IPS DF 6.9 (cell line): ENCODE measurements at regions not wholly inside any gene's neighbourhood (a gene's known extent, or its start where the extent isn't known, plus 50 kb on each side); places are given as distances from the start of the nearest gene placed in this dataset.

ENCODE experiments used
- DNase-seq: peaks from one replicate; pipeline ENCODE4 v3.0.0-alpha.2; 2013; ENCODE audit warnings: low read depth, low spot score
- H3K27ac ChIP-seq: one replicate; pipeline ENCODE4 v1.5.1; 2013; ENCODE audit warnings: low read length, control low read depth
- H3K27me3 ChIP-seq: 2 replicates; pipeline ENCODE4 v1.6.1; 2013; ENCODE audit warnings: mild to moderate bottlenecking, low read length; ENCODE audit not compliant: control insufficient read depth, insufficient read depth
- H3K36me3 ChIP-seq: 2 replicates; pipeline ENCODE4 v1.6.1; 2013; ENCODE audit warnings: low read length; ENCODE audit not compliant: control insufficient read depth, insufficient read depth
- H3K4me1 ChIP-seq: 2 replicates; pipeline ENCODE4 v1.6.1; 2013; ENCODE audit warnings: low read length; ENCODE audit not compliant: control insufficient read depth, insufficient read depth
- H3K4me3 ChIP-seq: 2 replicates; pipeline ENCODE4 v1.5.1; 2013; ENCODE audit warnings: mild to moderate bottlenecking, low read length
- H3K9me3 ChIP-seq: 2 replicates; pipeline ENCODE4 v1.6.1; 2013; ENCODE audit warnings: low read length, inconsistent platforms; ENCODE audit not compliant: control insufficient read depth, insufficient read depth
- WGBS: extraction: QIAGEN DNeasy Blood & Tissue Kit; methylation state at CpG from one replicate; pipeline ENCODE4 v1.1.7; 2013; ENCODE audit warnings: mixed read lengths, missing lambda C conversion rate; ENCODE audit not compliant: insufficient read length, insufficient coverage; 5-methylcytosine and 5-hydroxymethylcytosine counted together

- no peak overlapping the region for H3K4me3 ChIP-seq
- DNase-seq, result no peak
- WGBS, result no CpG with 5 or more reads among the region's 6 CpGs
- peaks cover 1% of the 10 kb centered on the region; the same call in 1 of the 2 replicates for H3K9me3 ChIP-seq
- H3K27me3 ChIP-seq, result no peaks in the 10 kb centered on the region
- H3K36me3 ChIP-seq, result no peaks in the 10 kb centered on the region
- H3K27ac ChIP-seq, result no peak overlapping the region
- H3K4me1 ChIP-seq, result 0 out of 2 replicates have a peak, but pooled peaks cover 1% of the 10 kb centered on the region
These were observed 89.9 kb downstream of the TSEN15 start for GRCh38 chr1:184141361-184141880.

GRCh38 chr1:184143449-184143848 lies 91.9 kb downstream of the TSEN15 start:
- H3K27me3 ChIP-seq, result no peaks in the 10 kb centered on the region
- H3K4me3 ChIP-seq, result no peak overlapping the region
- no CpG with 5 or more reads among the region's 5 CpGs for WGBS
- no peaks in the 10 kb centered on the region for H3K9me3 ChIP-seq
- H3K4me1 ChIP-seq, result 0 out of 2 replicates have a peak, but pooled peaks cover 1% of the 10 kb centered on the region
- no peak overlapping the region for H3K27ac ChIP-seq
- H3K36me3 ChIP-seq, result no peaks in the 10 kb centered on the region
- no peak for DNase-seq

GRCh38 chr1:184145083-184145482 lies 93.6 kb downstream of the TSEN15 start:
- Histone ChIP-seq H3K36me3 (no peaks in the 10 kb centered on the region), H3K9me3 (no peaks in the 10 kb centered on the region), H3K4me3 (no peak overlapping the region), H3K27me3 (no peaks in the 10 kb centered on the region), H3K27ac (no peak overlapping the region), H3K4me1 (0 out of 2 replicates have a peak, but pooled peaks cover 1% of the 10 kb centered on the region)
- WGBS, result no CpG with 5 or more reads among the region's 5 CpGs
- DNase-seq, result no peak

GRCh38 chr1:184146202-184146601 lies 94.7 kb downstream of the TSEN15 start:
- H3K36me3 ChIP-seq, result no peaks in the 10 kb centered on the region
- H3K4me3 ChIP-seq, result no peak overlapping the region
- no peaks in the 10 kb centered on the region for H3K9me3 ChIP-seq
- H3K27ac ChIP-seq, result no peak overlapping the region
- H3K4me1 ChIP-seq, result 0 out of 2 replicates have a peak, but pooled peaks cover 1% of the 10 kb centered on the region
- H3K27me3 ChIP-seq, result no peaks in the 10 kb centered on the region
- DNase-seq, result no peak
- no CpG with 5 or more reads among the region's 4 CpGs for WGBS

- DNase-seq, result no peak
- Histone ChIP-seq H3K9me3 (no peaks in the 10 kb centered on the region), H3K27ac (no peak overlapping the region), H3K4me1 (0 out of 2 replicates have a peak, but pooled peaks cover 1% of the 10 kb centered on the region), H3K36me3 (no peaks in the 10 kb centered on the region), H3K27me3 (no peaks in the 10 kb centered on the region), H3K4me3 (no peak overlapping the region)
- WGBS, result no CpG with 5 or more reads among the region's 9 CpGs
These were observed 99.4 kb downstream of the TSEN15 start for GRCh38 chr1:184150776-184151531.

GRCh38 chr1:184152434-184152898 lies 100.9 kb downstream of the TSEN15 start:
- H3K36me3 ChIP-seq, result no peaks in the 10 kb centered on the region
- no peak for DNase-seq
- no CpG with 5 or more reads among the region's 10 CpGs for WGBS
- no peaks in the 10 kb centered on the region for H3K4me1 ChIP-seq
- H3K9me3 ChIP-seq, result no peaks in the 10 kb centered on the region
- no peaks in the 10 kb centered on the region for H3K27me3 ChIP-seq
- no peak overlapping the region for H3K27ac ChIP-seq
- no peak overlapping the region for H3K4me3 ChIP-seq

GRCh38 chr1:184152974-184153373 lies 101.4 kb downstream of the TSEN15 start:
- WGBS, result no CpG with 5 or more reads among the region's 11 CpGs
- Histone ChIP-seq H3K4me3 (no peak overlapping the region), H3K27me3 (no peaks in the 10 kb centered on the region), H3K4me1 (no peaks in the 10 kb centered on the region), H3K36me3 (no peaks in the 10 kb centered on the region), H3K27ac (no peak overlapping the region), H3K9me3 (no peaks in the 10 kb centered on the region)
- no peak for DNase-seq

- WGBS, result no CpG with 5 or more reads among the region's 4 CpGs
- Histone ChIP-seq H3K27ac (no peak overlapping the region), H3K4me1 (no peaks in the 10 kb centered on the region), H3K27me3 (no peaks in the 10 kb centered on the region), H3K4me3 (no peak overlapping the region), H3K9me3 (no peaks in the 10 kb centered on the region), H3K36me3 (no peaks in the 10 kb centered on the region)
- no peak for DNase-seq
These were observed 102.2 kb downstream of the TSEN15 start for GRCh38 chr1:184153731-184154130.

- DNase-seq, result no peak
- no peaks in the 10 kb centered on the region for H3K9me3 ChIP-seq
- no peaks in the 10 kb centered on the region for H3K36me3 ChIP-seq
- WGBS, result no CpG with 5 or more reads among the region's 5 CpGs
- H3K4me3 ChIP-seq, result no peak overlapping the region
- H3K4me1 ChIP-seq, result no peaks in the 10 kb centered on the region
- no peak overlapping the region for H3K27ac ChIP-seq
- H3K27me3 ChIP-seq, result no peaks in the 10 kb centered on the region
These were observed 105.2 kb downstream of the TSEN15 start for GRCh38 chr1:184156521-184157393.

- Histone ChIP-seq H3K4me3 (no peak overlapping the region), H3K9me3 (no peaks in the 10 kb centered on the region), H3K4me1 (no peaks in the 10 kb centered on the region), H3K27ac (no peak overlapping the region), H3K27me3 (no peaks in the 10 kb centered on the region), H3K36me3 (no peaks in the 10 kb centered on the region)
- WGBS, result no CpG with 5 or more reads among the region's 1 CpG
- no peak for DNase-seq
These were observed 105.8 kb downstream of the TSEN15 start for GRCh38 chr1:184157394-184157742.
